ENCODE measurements at regions not wholly inside any gene's neighbourhood (a gene's known extent, or its start where the extent isn't known, plus 50 kb on each side); places are given as distances from the start of the nearest gene placed in this dataset.
"Not testable (repeated sequence)": the region's sequence is repeated elsewhere in the genome, so short reads cannot be mapped to it uniquely, and the experiment has no call there.

- no peak for TF ChIP-seq CTCF (conservative IDR thresholded peaks at IDR 0.05; ENCODE audit: low read depth, low read length)
- H3K4me3 ChIP-seq (ENCODE audit: low read depth, low read length), result no peak overlapping the region
Observed at GRCh38 chr20:30937790-30938189, 319.7 kb upstream of the DEFB115 start.

GRCh38 chr20:30949761-30950160, 307.7 kb upstream of the DEFB115 start:
- no peak overlapping the region for H3K4me3 ChIP-seq (ENCODE audit: low read depth, low read length)
- no peak for TF ChIP-seq CTCF (conservative IDR thresholded peaks at IDR 0.05; ENCODE audit: low read depth, low read length)
- no peak for DNase-seq (ENCODE audit: low read depth)

More at GRCh38 chr20:30937790-30938189, 319.7 kb upstream of the DEFB115 start:
- no peak for DNase-seq (ENCODE audit: low read depth)

GRCh38 chr20:30951088-30951487, 306.4 kb upstream of the DEFB115 start:
- DNase-seq (ENCODE audit: low read depth); H3K4me3 ChIP-seq (ENCODE audit: low read depth, low read length): not testable (repeated sequence)

- not testable (repeated sequence) for DNase-seq (ENCODE audit: low read depth); H3K4me3 ChIP-seq (ENCODE audit: low read depth, low read length)
Observed at GRCh38 chr20:30956649-30957048, 300.8 kb upstream of the DEFB115 start.

GRCh38 chr20:30959208-30959607, 298.3 kb upstream of the DEFB115 start:
- not testable (repeated sequence) for H3K4me3 ChIP-seq (ENCODE audit: low read depth, low read length); DNase-seq (ENCODE audit: low read depth)

GRCh38 chr20:30963591-30963990, 293.9 kb upstream of the DEFB115 start:
- H3K4me3 ChIP-seq (ENCODE audit: low read depth, low read length), result no peak overlapping the region
- no peak for TF ChIP-seq CTCF (conservative IDR thresholded peaks at IDR 0.05; ENCODE audit: low read depth, low read length)
- DNase-seq (ENCODE audit: low read depth), result no peak

GRCh38 chr20:30975859-30976258, 281.6 kb upstream of the DEFB115 start:
- not testable (repeated sequence) for H3K4me3 ChIP-seq (ENCODE audit: low read depth, low read length)

GRCh38 chr20:30985386-30985785, 272.1 kb upstream of the DEFB115 start:
- TF ChIP-seq CTCF (conservative IDR thresholded peaks at IDR 0.05; ENCODE audit: low read depth, low read length), result no peak
- DNase-seq (ENCODE audit: low read depth), result no peak
- no peak overlapping the region for H3K4me3 ChIP-seq (ENCODE audit: low read depth, low read length)

More at GRCh38 chr20:30975859-30976258, 281.6 kb upstream of the DEFB115 start:
- DNase-seq (ENCODE audit: low read depth), result not testable (repeated sequence)

Data from choroid plexus epithelial cell (primary cell).